HG02678 (cell line): ENCODE measurements at regions not wholly inside any gene's neighbourhood (a gene's known extent, or its start where the extent isn't known, plus 50 kb on each side); places are given as distances from the start of the nearest gene placed in this dataset.

Source experiments
- ATAC-seq: cut with Tn5 transposase; IDR thresholded peaks from one replicate; pipeline ENCODE4 v1.9.1; 2021; ENCODE audit warnings: mild to moderate bottlenecking, moderate library complexity; ENCODE audit not compliant: unreplicated experiment

DNA sequence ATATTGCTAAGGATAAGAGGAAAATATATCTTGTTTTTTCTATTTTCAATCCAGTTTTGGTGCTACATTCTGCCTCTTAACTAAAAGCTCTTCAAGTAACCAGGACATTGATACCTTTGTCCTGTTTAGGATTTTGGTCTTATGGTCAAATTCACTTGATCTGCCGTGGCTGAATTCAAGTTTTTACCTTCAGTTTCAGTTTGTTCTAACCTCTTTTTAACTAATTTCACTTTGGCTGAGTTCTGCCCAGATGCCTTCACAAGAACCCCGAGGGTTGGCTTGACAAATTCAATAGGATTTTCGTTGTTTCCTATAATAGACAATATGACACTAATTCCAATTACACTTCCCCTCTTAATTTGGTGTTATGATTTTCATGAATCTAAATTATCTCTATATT is 84.5 kb upstream of the C1orf21 start:
- ATAC-seq = no peak

GRCh38 chr1:184310157-184310819 is 76.5 kb upstream of the C1orf21 start:
- no peak for ATAC-seq

- ATAC-seq = no peak
These were observed 75.2 kb upstream of the C1orf21 start for GRCh38 chr1:184311580-184311979.

GRCh38 chr1:184315254-184315653 is 71.6 kb upstream of the C1orf21 start:
- no peak for ATAC-seq

DNA sequence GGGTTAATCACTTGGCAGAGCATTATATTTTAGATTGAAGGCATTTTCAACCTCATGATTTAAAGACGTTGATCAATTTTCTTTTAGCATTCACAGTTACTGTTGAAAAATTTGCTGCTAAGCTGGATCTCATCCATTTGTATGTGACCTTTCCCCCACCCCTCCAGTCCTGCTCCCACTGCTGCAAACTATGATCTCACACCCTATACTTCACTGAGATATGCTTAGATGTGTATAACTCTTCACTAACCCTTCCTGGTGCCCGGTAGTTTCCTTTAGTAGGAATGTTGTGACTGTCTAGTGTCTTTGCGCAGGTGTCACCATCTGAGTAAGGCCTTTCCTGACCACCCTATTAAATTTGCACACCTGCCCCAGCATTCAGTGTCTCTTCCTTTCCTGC is 67.0 kb upstream of the C1orf21 start:
- ATAC-seq = no peak

- ATAC-seq = no peak
These were observed 64.6 kb upstream of the C1orf21 start for GRCh38 chr1:184322253-184322652.

DNA sequence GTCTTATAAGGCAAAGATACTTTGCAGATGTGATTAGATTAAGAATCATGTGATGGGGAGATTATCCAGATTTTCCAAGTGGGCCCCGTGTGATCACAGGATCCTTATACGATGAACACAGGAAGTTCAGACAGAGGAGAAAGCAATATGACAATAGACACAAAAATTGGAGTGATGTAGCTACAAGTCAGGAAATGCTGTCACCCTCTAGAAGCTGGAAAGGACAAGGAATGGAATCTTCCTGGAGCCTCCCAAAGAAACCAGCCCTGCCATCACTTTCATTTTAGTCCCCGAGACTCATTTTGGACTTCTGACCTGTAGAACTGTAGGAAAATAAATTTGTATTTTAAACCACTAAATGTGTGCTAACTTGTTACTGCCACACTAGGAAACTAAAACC is 61.9 kb upstream of the C1orf21 start:
- ATAC-seq = no peak

DNA sequence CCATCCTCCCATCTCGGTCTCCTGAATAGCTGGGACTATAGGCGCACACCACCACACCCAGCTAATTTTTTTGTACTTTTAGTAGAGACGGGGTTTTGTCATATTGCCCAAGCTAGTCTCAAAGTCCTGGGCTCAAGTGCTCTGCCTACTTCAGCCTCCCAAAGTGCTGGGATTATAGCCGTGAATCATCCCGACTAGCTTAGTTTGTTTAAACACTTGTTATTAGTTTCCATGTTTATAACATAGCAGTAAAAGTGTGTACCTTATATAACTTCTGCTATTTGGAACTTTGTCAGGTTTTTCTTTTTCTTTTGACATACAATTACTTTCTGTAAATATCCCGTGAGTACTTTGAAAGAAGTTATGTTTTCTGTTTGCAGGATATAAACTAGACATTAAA is 60.6 kb upstream of the C1orf21 start:
- ATAC-seq = no peak

DNA sequence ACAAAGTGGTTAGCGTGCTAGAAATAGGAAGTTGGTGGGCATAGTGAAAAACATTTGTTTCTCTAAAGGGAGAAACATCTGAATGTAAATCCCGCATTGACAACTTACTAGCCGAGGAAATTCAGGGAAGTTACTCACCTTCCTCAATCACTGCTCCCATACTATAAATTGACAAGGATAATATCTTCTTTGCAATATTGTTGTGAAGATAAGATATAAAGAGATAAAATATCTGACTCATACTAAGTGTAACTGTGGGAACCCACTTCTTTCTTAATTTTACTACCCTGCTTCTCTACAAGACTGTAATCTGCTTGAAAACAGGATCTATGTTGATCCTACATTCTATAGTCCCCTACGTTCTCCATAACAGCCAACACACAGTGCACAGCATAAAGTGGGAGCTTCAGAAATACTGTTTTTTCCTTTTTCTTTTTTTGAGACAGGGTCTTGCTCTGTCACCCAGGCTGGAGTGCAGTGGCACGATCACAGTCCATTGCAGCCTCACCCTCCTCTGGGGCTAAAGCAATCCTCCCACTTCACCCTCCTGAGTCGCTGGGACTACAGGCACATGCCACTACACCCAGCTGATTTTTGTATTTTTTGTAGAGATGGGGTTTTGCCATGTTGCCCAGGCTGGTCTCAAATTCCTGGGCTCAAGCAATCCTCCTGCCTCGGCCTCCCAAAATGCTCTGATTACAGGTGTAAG is 57.4 kb upstream of the C1orf21 start:
- ATAC-seq = no peak

- ATAC-seq = no peak
These were observed 56.6 kb upstream of the C1orf21 start for GRCh38 chr1:184329962-184330868.

- no peak for ATAC-seq
These were observed 56.0 kb upstream of the C1orf21 start for GRCh38 chr1:184330875-184331274.
